22Rv1 (cell line): ENCODE measurements at regions not wholly inside any gene's neighbourhood (a gene's known extent, or its start where the extent isn't known, plus 50 kb on each side); places are given as distances from the start of the nearest gene placed in this dataset.

Experiments
- ZFX ChIP-seq: fragments of 450-650 bp; IDR thresholded peaks from 2 replicates; pipeline ENCODE4 v1.6.1; 2017; ENCODE audit warnings: antibody characterized with exemption, borderline replicate concordance
- TF ChIP-seq, protein P1 (sequence below): fragments of 450-650 bp; IDR thresholded peaks from 2 replicates; pipeline ENCODE4 v1.5.1; 2017; ENCODE audit warnings: mild to moderate bottlenecking

DNA sequence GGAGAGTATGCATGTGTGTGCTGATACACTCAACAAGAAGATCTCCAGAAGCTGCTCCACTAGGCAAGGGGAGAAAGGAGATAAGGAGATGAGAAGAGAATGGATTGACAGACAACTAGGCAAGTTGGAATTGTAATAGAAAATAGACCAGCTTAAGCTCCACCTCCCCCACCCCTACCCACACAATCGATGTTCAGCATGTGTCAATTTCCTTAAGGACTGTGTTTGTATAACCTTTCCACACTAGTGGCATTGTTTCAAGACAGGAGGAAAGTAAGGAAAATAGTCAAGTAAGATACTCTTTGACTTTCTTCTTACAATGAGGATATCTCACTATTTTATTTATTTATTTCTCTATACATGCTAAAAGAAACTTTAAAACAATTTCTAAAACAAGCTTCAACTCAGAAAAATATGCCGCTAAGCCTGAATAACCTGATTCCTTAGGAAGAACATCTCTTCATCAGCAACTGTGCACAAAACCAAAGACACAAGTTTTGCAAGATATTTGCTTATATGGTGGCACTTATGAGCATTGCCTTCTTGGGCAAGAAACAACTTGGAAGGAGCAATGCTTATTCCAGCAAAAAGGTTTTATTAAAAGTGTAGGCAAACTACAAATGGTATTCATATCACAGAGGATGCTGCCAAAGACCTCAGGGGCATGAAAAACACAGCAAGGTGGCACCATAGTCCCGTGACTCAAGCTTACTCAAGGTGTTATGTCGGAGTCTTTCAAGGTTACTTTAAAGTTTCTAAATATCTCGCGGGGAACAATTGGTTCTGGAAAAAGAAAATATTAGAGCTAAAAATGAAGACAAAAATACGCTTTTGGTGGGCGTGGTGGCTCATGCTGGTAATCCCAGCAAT is 249.1 kb downstream of the COL12A1 start:
- TF ChIP-seq, protein P1, sequence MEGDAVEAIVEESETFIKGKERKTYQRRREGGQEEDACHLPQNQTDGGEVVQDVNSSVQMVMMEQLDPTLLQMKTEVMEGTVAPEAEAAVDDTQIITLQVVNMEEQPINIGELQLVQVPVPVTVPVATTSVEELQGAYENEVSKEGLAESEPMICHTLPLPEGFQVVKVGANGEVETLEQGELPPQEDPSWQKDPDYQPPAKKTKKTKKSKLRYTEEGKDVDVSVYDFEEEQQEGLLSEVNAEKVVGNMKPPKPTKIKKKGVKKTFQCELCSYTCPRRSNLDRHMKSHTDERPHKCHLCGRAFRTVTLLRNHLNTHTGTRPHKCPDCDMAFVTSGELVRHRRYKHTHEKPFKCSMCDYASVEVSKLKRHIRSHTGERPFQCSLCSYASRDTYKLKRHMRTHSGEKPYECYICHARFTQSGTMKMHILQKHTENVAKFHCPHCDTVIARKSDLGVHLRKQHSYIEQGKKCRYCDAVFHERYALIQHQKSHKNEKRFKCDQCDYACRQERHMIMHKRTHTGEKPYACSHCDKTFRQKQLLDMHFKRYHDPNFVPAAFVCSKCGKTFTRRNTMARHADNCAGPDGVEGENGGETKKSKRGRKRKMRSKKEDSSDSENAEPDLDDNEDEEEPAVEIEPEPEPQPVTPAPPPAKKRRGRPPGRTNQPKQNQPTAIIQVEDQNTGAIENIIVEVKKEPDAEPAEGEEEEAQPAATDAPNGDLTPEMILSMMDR, result no peak
- TF ChIP-seq ZFX, result no peak
